HFFc6 (cell line): ENCODE measurements at regions not wholly inside any gene's neighbourhood (a gene's known extent, or its start where the extent isn't known, plus 50 kb on each side); places are given as distances from the start of the nearest gene placed in this dataset.

Experiments
- DNase-seq: peaks from one replicate; pipeline ENCODE4 v3.0.0-alpha.2; 2018
- H3K27ac Mint-ChIP-seq: 2 replicates; pipeline ENCODE4 v1.8.0; 2020; ENCODE audit warnings: mild to moderate bottlenecking, mixed read lengths
- H3K27me3 Mint-ChIP-seq: 2 replicates; pipeline ENCODE4 v1.8.0; 2021; ENCODE audit warnings: mild to moderate bottlenecking, moderate library complexity, mixed read lengths; ENCODE audit not compliant: insufficient read depth
- H3K36me3 Mint-ChIP-seq: 2 replicates; pipeline ENCODE4 v1.8.0; 2021; ENCODE audit warnings: low read depth, mixed read lengths
- H3K4me1 Mint-ChIP-seq: 2 replicates; pipeline ENCODE4 v1.8.0; 2020; ENCODE audit warnings: low read depth, mixed read lengths
- H3K4me3 Mint-ChIP-seq: 2 replicates; pipeline ENCODE4 v1.8.0; 2020; ENCODE audit warnings: mild to moderate bottlenecking, moderate library complexity, mixed read lengths
- H3K9me3 Mint-ChIP-seq: 2 replicates; pipeline ENCODE4 v1.8.0; 2020; ENCODE audit warnings: mild to moderate bottlenecking, mixed read lengths
- CTCF ChIP-seq: fragments of 200-600 bp; sonication (generic); IDR thresholded peaks from 2 replicates; pipeline ENCODE4 v1.5.0; 2021; ENCODE audit warnings: antibody characterized with exemption, mild to moderate bottlenecking

- Mint-ChIP-seq H3K4me3 (no peak overlapping the region), H3K27me3 (peaks cover 52% of the 10 kb centered on the region), H3K4me1 (no peaks in the 10 kb centered on the region), H3K9me3 (peaks cover 3% of the 10 kb centered on the region; the same call in 1 of the 2 replicates), H3K27ac (no peak overlapping the region), H3K36me3 (peaks cover 3% of the 10 kb centered on the region)
- no peak for TF ChIP-seq CTCF
- DNase-seq: no peak
These were observed 51.1 kb upstream of the NANOS1 start for GRCh38 chr10:118978316-118978997.

- H3K27ac Mint-ChIP-seq: no peak overlapping the region
- no peaks in the 10 kb centered on the region; the same call in 1 of the 2 replicates for H3K9me3 Mint-ChIP-seq
- H3K36me3 Mint-ChIP-seq: no peaks in the 10 kb centered on the region
- H3K4me1 Mint-ChIP-seq: no peaks in the 10 kb centered on the region
- DNase-seq: no peak
- no peak overlapping the region for H3K4me3 Mint-ChIP-seq
- no peak for TF ChIP-seq CTCF
- peaks cover 50% of the 10 kb centered on the region for H3K27me3 Mint-ChIP-seq
These were observed 50.5 kb upstream of the NANOS1 start for GRCh38 chr10:118978998-118979350.

- no peaks in the 10 kb centered on the region for H3K36me3 Mint-ChIP-seq
- peaks cover 4% of the 10 kb centered on the region; the same call in 1 of the 2 replicates for H3K9me3 Mint-ChIP-seq
- peaks cover 52% of the 10 kb centered on the region for H3K27me3 Mint-ChIP-seq
- no peaks in the 10 kb centered on the region for H3K4me1 Mint-ChIP-seq
- H3K27ac Mint-ChIP-seq: no peak overlapping the region
- DNase-seq: no peak
- H3K4me3 Mint-ChIP-seq: no peak overlapping the region
- TF ChIP-seq CTCF: no peak
These were observed 49.9 kb upstream of the NANOS1 start for GRCh38 chr10:118979661-118980060.
